MV-4-11 (cell line): ENCODE measurements at regions not wholly inside any gene's neighbourhood (a gene's known extent, or its start where the extent isn't known, plus 50 kb on each side); places are given as distances from the start of the nearest gene placed in this dataset.
"Not testable (repeated sequence)": the region's sequence is repeated elsewhere in the genome, so short reads cannot be mapped to it uniquely, and the experiment has no call there.

ENCODE experiments used
- DNase-seq: peaks from one replicate; lab custom pipeline; 2025; lab: John Stamatoyannopoulos, UW

DNA sequence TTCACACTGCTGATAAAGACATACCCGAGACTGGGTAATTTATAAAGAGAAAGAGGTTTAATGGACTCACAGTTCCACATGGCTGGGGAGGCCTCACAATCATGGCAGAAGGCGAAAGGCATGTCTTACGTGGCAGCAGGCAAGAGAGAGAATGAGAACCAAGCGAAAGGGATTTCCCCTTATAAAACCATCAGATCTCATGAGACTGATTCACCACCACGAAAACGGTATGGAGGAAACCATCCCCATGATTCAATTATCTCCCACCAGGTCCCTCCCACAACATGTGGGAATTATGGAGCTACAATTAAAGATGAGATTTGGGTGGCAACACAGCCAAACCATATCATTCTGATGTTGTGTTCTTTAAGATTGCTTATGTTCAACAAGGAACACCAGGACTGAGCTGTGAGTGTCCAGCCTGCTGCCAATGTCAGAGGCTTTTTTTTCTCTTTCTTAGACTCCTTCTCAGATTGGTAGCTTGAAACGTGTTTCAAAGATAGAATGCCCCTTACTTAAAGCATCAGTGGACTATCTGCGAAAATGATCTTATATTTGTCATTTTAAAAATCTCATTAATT is 124.1 kb upstream of the TWIST2 start:
- DNase-seq = not testable (repeated sequence)

DNA sequence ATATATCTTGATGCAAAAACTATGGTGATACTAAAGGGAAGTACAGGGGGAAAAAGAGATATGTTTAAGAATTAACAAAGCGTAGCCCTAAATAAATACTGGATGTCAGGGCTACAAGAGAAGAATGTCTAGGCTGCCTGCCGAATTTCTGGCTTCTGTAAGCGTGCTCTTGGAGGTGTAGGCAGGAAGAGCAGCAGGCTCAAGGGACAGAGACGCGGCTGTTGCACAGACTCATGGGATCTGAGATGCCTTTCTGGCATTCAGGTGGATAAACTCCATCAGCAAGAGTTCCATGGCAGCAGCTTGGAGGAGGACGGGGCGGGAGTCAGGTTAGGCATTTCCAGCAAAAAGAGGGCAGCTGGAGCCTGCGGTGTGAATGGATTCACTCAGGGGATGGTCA is 123.2 kb upstream of the TWIST2 start:
- no peak for DNase-seq

DNA sequence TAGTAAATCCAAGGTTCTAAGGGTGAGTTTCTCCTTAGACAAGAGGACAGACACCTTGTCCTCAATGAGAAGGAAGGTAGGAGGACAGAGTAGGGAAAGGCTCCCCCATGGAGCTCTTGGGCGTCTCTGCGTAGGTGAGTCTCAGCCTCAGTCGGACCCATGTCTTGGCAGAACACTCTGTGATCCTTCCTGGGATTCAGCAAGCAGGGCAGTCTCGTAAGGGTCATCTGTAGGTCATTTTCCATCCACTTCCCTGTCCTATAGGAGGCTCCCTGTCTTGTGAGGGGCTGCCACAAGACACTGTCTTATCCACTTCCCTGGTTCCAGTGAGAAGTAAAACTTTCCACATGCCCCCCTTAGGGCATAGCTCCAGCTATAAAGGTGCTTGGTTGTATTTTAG is 122.6 kb upstream of the TWIST2 start:
- no peak for DNase-seq

DNA sequence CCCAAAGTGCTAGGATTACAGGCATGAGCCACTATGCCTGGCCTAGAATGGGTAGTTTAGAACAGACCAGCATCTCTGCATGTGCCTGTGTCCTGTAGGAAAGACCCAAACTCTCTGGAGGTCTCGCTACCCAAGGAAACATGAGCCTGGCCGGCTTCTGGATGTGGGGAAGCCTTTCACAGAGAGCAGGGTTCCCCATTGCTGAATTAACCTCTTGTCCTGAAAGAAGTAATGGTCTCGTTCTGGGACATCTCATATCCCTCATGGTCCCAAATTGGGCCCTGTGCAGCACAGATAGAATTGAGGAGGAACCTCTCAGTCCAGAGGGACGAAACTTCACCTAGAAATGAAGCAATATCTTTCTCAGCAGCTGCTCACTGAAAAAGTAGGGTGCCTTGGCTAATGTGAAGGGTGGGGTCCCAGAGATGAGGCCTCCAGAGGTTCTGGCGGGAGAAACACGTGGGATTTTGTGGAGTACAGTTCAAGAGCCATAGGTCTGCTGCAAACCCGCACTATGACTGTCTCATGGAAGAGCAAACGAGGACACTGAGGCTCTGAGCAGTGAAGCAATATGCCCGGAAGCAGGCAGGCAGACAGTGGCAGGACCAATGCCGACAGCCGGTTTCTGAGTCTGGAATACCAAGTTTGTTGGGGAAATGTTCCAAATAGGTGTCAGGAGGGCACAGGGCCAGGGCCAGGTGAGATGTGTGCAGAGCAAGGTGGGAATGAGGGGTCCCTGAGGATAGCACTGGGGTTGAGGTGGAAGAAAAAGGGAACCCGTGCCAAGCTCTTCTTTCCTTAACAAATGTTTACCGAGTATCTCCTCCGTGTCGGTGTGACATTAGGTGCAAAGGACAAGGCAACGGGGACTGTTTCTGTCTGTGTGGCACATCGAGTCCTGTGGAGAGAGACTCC is 121.0 kb upstream of the TWIST2 start:
- DNase-seq = no peak

DNA sequence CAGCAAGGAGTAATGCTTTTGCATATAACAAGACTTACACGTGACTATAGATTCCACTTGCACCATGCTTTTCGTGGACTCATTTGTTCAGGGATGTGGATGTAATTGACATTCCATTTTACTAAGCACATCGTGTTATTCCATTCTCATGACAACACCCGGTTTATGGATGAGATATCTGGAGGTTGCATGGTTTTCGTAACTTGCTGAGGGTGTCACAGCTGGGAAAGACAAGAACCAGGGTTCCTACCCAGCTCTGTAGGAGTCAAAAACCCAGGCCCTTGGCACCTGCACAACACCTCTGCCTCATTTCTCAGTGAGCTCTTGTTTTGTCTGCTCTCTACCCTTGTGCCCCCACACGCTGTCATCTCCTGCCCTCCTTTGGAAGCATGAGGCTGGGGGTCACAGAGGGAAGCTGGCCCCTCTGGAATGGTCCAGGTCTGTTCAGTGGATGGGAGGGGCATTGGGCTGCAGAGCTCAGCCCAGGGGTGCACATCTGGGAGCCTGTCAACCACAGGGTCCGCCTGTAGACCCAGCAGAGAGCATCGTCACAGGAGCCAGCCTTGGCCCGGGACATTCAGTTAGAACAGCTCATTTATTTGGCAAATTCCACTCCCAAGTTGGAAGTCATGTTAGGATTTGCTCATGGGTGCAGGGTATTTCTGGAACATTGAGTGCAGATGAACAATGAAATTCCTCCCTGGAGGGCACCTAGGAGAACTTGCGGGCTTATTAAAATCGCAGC is 120.1 kb upstream of the TWIST2 start:
- no peak for DNase-seq

DNA sequence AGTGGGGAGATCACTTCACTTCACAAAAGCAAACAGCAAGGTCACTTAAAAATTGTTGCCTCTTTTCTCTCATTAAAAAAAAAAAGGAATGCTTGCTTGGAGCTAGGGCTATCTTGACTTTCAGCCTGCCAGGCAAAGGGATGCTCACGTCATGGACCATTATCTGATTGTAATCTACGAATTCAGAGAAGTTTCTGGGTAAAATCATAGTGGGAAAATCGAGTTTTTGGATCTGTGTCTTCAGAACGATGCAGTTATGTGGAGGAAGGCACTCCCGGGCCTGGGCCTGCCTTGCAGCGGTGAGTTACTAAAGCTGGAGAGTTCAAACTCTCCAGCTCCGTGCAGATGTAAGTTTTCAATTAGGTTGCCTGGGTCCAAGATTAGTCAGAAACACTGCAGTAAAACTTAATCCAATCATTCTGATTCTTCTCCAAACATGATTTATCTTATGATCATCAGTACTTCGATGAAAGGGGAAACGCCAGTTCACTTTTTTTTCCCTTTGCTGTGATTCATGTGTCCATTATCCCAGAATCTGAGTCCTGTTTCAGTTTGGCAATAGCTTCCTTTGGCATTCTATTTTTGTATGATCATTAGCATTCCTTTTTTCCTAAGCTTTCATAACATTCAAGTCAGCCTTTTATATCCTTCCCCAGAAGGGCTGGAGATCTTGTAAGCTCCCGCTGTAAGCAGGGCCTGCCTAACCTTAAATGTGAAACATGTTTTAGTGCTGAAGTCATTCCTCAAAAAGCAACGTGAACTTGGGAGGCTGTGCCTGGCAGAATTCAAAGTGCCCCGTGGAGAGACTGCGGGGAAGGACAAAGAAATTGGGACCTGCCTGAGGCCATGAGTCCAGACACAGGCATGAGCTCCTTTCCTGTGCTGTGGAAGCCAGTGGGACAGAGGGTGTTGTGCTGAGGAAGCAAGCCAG is 119.3 kb upstream of the TWIST2 start:
- DNase-seq = no peak

DNA sequence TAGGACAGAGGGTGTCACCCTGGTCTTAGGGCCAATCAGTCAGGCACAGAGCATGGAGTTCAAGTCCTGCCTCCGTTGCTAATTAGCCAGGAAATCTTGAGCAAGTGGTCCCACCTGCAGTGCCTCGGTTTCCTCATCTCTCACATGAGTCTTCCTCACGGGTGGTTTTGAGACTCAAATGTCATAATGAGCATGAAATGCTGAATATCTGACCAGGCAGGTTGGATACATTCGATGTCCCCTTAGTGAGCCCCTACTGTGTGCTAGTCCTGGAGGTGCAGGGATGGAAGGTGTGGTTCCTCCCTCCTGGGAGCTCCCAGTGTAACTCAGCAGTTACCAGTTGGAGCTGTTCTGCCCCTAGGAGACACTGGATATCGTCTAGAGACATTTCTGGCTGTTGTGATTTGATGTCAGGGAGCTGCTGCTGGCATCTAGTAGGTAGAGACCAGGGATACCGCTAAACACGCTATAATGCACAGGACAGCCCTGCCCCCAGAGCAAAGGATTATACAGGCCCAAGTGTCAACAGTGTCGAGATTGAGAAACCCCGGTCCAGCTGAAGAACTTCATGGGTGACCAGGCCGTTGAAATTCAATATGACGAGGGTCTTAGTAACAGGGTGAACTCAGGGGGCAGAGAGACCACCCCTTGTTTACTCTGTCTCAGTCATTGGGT is 118.5 kb upstream of the TWIST2 start:
- DNase-seq = no peak

DNA sequence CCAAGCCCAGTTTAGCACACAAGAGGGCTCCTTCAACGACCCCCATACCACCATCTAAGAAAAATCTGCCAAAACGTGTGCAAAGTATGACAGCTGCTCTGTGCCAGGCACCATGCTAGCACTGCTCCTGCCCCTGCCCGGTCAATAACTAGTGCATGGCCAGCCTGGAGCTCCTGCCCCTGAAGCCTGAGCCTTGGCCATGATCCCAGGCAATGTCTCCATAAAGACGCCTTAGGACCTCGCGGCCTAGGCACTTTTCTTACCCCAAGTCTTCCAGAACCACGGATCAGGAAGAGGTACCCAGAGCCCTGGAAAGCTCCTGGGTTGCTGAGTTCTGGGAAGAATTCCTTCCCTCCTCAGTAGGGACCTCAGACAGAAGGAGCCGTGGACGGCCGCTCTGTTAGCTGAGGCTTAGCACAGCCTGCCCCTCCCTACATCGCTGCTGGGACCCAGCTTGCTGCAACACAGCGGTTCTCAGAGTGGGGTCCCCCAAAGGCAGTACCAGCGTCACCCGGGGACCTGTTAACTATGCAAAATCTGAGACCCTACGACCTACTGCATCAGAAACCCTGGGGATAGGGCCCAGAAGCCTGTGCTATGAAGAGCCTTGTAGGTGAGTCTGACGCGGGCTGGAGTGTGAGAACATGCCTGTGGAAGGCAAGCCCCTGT is 117.8 kb upstream of the TWIST2 start:
- DNase-seq = no peak

DNA sequence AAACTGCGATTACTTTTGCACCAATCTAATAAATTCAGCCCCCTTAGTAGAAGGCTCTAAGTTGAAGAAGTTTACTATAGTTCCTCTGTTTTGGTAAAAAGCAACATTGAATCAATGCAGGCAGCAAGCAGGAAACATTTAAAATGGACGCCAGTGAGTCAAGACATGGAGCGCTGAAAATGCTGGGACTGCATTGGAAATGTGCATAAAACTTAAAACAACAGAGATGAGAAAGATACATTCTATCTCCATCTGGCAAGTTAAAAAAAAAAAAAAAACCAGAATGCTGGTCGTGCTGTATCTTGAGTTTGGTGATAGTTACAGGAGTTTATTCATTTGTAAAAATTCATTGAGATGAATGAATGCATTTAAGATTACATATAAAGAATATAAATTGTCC is 117.0 kb upstream of the TWIST2 start:
- no peak for DNase-seq

DNA sequence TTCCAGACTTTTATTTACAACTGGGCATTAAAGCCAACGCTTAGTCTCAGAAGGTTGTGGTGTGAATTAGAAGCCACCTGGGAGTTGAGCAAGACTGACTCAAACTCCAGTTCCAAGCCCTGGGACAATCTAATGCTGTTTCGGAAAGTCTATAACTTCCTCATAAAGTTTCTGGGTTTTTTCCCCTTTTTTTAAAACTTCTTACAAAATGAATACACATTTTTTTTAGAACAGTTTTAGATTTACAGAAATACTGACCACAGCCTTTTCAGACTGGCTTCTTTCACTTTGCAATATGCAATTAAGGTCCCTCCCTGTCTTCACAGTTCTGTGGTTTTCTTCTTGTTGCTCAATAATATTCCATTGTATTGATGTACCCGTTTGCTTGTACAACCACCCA is 115.9 kb upstream of the TWIST2 start:
- DNase-seq = peak; percentile 100

DNA sequence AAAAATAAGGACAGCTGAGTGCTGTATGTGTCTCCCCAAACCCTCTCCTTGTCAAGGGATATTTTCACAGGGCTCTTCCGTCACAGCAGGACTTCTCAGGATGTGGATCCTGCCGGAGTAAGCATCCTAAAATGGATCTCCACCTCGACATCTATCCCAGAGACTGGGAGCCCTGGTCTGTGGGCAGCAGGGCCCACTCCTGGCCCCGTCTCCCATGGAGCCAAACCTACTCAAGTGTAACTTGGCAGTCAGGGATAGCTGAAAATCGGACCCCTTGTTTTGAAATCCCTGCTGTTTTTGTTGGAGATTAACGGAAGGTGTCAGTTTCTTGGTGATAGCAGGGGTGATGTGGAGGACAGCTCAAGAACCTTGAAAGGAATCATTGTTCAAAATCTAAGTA is 109.0 kb upstream of the TWIST2 start:
- DNase-seq = no peak

DNA sequence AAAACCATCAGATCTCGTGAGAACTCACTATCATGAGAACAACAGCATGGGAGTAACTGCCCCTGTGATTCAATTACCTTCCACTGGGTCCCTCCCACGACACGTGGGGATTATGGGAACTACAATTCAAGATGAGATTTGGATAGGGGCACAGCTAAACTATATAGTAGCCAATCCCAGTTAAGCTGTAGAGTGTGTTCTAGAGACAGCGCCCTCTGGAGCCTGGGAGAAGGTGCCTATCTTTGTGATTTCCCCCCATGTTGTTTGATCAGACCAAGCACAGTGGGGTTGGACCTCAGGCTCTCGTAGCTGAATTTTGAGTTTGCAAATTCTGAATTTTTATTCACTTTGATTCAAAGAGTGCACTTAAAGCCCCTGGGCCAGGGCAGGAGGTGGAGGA is 108.2 kb upstream of the TWIST2 start:
- DNase-seq = no peak

DNA sequence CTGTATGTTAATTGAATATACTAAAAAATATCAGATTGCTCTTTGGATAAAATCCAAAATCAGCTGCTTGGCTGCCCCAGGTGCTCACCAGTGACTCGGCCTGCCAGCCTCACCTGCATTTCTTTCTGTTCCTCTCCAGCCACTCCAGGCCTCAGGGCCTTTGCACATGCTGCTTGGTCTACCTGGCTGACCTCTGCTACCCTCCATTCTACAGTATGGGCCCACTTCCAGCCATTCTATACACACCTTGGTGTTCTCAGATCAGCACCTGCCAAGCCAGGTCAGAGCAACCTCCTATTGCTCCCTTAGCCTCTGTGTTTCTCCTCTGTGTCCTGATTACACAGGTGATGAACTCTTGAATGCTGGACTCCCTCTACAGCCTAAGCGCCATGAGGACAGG is 106.6 kb upstream of the TWIST2 start:
- no peak for DNase-seq

DNA sequence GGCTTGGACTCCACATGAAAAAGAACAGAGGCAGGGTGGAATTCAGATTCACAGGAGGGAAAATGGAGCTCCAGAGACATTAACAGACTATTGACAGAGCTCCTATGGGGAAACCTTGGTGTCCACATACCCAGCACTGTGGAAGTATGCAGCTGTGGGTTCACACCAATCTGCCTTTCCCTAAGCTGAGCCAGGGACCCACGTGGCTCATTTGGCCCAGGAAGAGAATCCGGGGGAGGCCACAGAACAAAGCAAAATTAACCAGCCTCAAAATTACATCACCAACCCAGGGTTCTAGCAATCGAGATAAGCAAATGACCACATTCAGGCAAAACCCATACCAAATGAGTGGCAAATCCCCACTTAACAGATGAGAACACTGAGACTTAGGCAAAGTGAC is 105.8 kb upstream of the TWIST2 start:
- no peak for DNase-seq

DNA sequence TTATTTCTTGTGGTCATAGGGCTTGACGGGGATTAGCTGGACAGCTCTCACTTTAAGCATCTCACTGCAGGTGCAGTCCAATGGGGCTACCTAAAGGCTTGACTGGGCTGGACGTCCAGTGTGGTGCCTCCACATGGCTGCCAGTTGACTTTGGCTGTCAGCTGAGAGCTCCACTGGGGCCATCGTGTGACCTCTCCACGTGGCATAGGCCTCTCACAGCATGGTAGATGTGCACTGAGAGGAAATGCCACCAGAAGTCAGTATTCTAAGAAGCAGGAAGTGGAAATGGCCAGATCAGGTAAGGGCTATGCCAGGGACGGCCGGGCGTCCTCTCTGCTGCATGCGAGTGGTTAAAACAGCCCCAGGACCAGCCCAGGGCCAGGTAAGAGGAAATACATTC is 105.2 kb upstream of the TWIST2 start:
- DNase-seq = no peak

DNA sequence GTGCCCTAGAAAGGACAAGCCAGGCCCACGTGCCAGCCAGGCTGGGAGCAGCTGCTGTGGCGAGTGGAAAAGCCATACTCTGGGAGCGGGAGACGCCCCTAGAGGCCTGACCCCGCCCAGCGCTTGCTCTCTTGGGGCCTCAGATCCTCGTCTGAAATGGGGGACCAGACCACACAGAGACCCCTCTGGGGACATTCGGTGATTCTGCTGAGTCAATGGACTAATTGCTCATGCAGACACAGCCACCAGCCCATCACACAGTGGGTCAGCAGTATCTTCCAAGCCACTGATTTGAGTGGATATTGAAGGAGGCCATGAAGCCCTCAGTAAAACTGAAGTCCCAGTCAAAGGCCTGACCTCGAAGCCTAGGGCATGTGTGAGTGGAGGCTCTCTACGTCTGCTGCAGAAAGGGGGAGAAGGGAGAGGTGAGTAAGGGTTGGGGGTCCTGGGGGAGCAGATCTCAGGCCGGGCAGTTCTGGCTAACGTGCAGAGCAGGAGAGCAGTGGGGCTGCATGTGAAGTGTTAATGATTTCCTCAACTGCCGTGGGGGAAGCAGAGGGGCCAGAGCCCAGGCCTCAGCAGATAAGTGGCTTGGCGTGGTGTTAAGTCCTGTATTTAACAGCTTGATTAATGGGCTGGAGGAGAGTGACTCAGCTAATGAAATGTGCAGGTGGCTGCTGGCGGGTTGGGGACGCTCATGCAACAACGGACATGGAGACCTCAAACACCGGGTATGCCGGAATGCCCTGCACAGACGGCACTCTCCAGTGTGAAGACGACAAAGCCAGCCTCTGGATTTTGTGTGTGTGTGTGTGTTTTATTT is 104.4 kb upstream of the TWIST2 start:
- no peak for DNase-seq

DNA sequence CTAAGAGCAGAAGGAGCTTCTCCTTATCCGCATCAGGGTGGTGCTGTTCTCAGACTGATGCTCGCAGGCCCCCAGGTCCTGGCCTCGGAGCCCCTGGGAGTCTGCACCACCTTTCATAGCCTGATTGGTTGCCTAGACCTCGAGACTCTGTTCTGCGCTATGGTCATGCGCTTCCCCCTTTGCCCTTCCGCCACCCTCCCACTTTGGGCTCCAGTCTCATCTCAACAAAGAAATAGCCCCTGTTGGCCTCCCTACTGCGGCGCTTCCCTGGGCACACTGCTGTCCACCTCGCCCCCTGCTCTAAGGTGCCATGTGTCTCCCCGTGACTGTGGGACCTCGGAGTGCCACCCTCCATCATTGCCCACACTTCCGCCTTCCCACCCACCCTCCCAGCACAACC is 102.9 kb upstream of the TWIST2 start:
- no peak for DNase-seq

DNA sequence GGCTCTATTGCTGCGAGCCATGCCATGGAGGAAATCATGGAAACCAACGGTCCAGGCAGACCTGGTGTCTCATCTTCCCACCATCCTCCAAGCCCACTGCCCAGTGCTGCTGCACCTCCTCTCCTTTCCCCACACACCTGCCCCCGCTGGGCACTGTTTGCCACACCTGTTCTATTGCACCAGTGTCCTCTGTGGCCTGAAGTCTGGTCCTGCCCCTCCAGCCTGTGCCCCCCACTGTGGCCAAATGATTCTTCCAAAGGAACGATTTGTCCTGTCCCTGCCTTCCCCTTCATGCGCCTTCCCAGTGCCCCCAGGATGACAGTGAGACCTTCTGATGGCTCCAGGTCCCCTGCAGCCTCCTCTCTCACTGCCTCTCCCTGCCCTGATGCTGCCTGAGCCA is 101.9 kb upstream of the TWIST2 start:
- DNase-seq = no peak

DNA sequence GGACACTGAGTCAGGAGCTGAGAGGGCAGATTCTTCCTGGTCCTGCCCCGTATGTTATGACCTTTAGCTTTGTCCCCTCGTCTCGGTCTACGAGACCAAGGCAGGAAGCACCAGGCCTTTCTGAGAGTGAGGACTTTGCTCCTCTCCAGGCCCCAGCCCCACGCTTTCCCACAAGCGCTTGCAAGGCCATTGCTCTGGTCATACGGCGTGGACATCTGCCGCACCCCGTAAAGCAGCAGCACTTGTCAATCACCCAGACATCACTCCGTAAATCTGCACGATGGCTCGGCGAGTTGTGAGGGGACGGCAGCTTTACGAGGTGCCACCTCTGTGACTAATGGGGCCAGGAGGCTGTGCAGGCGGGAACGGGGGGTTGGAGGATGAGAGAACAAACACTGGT is 100.8 kb upstream of the TWIST2 start:
- DNase-seq = no peak

DNA sequence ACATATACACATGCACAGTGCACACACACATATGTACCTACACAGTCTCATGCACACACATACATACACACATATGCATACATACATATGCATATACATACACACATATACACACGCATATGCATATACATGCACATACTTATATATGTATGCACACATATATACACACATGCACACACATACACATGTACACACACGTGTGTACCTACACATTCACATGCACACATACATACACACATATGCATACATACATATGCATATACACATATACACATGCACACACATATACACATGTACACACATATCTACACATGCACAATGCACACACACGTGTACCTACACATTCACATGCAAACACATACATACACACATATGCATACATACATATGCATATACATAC is 100.3 kb upstream of the TWIST2 start:
- DNase-seq = no peak
